Loucy (cell line): ENCODE measurements at regions not wholly inside any gene's neighbourhood (a gene's known extent, or its start where the extent isn't known, plus 50 kb on each side); places are given as distances from the start of the nearest gene placed in this dataset.

Experiments used
- H2AFZ ChIP-seq: fragments of 200-600 bp; sonication (generic); 2 replicates; pipeline ENCODE4 v1.6.0; 2016; ENCODE audit warnings: antibody characterized with exemption, mild to moderate bottlenecking, low read length, moderate library complexity
- H3F3A ChIP-seq: fragments of 200-600 bp; 2 replicates; pipeline ENCODE4 v1.6.0; 2016; ENCODE audit warnings: antibody characterized with exemption, low read depth, mild to moderate bottlenecking
- H3K27me3 ChIP-seq: fragments of 200-600 bp; sonication (generic); 2 replicates; pipeline ENCODE4 v1.6.1; 2014; ENCODE audit warnings: low read length, mild to moderate bottlenecking; ENCODE audit not compliant: insufficient read depth, poor library complexity, severe bottlenecking
- H3K36me3 ChIP-seq: fragments of 200-600 bp; sonication (generic); 2 replicates; pipeline ENCODE4 v1.6.1; 2016; ENCODE audit warnings: low read length; ENCODE audit not compliant: insufficient read depth
- H3K4me1 ChIP-seq: fragments of 200-600 bp; sonication (generic); 2 replicates; pipeline ENCODE4 v1.5.1; 2014; ENCODE audit warnings: low read length, mild to moderate bottlenecking; ENCODE audit not compliant: insufficient read depth, poor library complexity, severe bottlenecking
- H3K4me2 ChIP-seq: fragments of 200-600 bp; sonication (generic); 2 replicates; pipeline ENCODE4 v1.6.0; 2014; ENCODE audit warnings: antibody characterized with exemption, low read length, low read depth, mild to moderate bottlenecking; ENCODE audit not compliant: poor library complexity, severe bottlenecking
- H3K4me3 ChIP-seq: fragments of 200-600 bp; sonication (generic); 2 replicates; pipeline ENCODE4 v1.5.1; 2014; ENCODE audit warnings: low read length, mild to moderate bottlenecking, mixed read lengths; ENCODE audit not compliant: poor library complexity, severe bottlenecking
- H3K79me2 ChIP-seq: fragments of 200-600 bp; sonication (generic); 2 replicates; pipeline ENCODE4 v1.6.1; 2014; ENCODE audit warnings: low read length; ENCODE audit not compliant: insufficient read depth
- H3K9ac ChIP-seq: fragments of 200-600 bp; sonication (generic); 2 replicates; pipeline ENCODE4 v1.6.0; 2014; ENCODE audit warnings: mild to moderate bottlenecking, low read depth, low read length, moderate library complexity; ENCODE audit not compliant: poor library complexity, severe bottlenecking
- H3K9me2 ChIP-seq: fragments of 200-600 bp; sonication (generic); replicated peaks from 2 replicates; pipeline ENCODE4 v1.6.1; 2016; ENCODE audit warnings: low read depth, low read length, mixed read lengths
- H3K9me3 ChIP-seq: fragments of 200-600 bp; sonication (generic); 2 replicates; pipeline ENCODE4 v1.6.1; 2014; ENCODE audit warnings: mild to moderate bottlenecking, antibody characterized with exemption, low read length, low read depth; ENCODE audit not compliant: insufficient read depth
- H4K20me1 ChIP-seq: fragments of 200-600 bp; sonication (generic); 2 replicates; pipeline ENCODE4 v1.6.0; 2014; ENCODE audit warnings: antibody characterized with exemption, low read length, mild to moderate bottlenecking; ENCODE audit not compliant: insufficient read depth, poor library complexity, severe bottlenecking
- EZH2phosphoT487 ChIP-seq: fragments of 200-600 bp; IDR thresholded peaks from 2 replicates; pipeline ENCODE4 v1.6.1; 2018; ENCODE audit warnings: antibody characterized with exemption, mild to moderate bottlenecking, moderate library complexity, borderline replicate concordance
- TF ChIP-seq, protein P1 (sequence below): fragments of 200-600 bp; sonication (generic); conservative IDR thresholded peaks from 2 replicates; pipeline ENCODE4 v1.5.1; 2014; ENCODE audit warnings: mild to moderate bottlenecking, antibody characterized with exemption, low read length

DNA sequence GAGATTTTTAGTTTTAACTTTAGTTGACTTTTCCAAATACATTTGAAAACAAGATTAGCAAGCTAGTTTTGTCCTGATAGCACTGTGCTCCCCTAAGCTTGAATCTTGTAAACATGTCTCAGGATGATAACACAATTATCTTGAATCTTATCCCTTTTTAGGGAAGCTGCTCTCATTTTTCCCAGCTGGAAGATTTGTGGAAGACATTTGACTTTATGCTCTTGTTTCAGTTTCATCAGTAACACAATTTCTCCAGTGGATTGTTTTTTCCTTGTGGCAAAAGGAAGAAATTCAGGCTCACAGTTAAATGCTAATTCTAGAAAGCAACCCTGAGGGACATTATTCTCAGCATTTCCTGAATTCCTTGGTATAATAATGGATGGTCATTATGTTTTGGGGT, 88.8 kb downstream of the CDC7 start:
- Histone ChIP-seq H3K36me3 (no peaks in the 10 kb centered on the region), H3K9me3 (no peaks in the 10 kb centered on the region), H3F3A (no peaks in the 10 kb centered on the region), H3K4me1 (peaks cover 15% of the 10 kb centered on the region), H3K9me2 (no peaks in the 10 kb centered on the region), H3K4me3 (no peak overlapping the region), H3K79me2 (no peaks in the 10 kb centered on the region), H3K27me3 (no peaks in the 10 kb centered on the region), H4K20me1 (no peaks in the 10 kb centered on the region), H3K4me2 (no peak overlapping the region), H3K9ac (no peak overlapping the region), H2AFZ (no peak overlapping the region)
- TF ChIP-seq EZH2phosphoT487, result no peak
- TF ChIP-seq, protein P1, sequence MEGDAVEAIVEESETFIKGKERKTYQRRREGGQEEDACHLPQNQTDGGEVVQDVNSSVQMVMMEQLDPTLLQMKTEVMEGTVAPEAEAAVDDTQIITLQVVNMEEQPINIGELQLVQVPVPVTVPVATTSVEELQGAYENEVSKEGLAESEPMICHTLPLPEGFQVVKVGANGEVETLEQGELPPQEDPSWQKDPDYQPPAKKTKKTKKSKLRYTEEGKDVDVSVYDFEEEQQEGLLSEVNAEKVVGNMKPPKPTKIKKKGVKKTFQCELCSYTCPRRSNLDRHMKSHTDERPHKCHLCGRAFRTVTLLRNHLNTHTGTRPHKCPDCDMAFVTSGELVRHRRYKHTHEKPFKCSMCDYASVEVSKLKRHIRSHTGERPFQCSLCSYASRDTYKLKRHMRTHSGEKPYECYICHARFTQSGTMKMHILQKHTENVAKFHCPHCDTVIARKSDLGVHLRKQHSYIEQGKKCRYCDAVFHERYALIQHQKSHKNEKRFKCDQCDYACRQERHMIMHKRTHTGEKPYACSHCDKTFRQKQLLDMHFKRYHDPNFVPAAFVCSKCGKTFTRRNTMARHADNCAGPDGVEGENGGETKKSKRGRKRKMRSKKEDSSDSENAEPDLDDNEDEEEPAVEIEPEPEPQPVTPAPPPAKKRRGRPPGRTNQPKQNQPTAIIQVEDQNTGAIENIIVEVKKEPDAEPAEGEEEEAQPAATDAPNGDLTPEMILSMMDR, result no peak

DNA sequence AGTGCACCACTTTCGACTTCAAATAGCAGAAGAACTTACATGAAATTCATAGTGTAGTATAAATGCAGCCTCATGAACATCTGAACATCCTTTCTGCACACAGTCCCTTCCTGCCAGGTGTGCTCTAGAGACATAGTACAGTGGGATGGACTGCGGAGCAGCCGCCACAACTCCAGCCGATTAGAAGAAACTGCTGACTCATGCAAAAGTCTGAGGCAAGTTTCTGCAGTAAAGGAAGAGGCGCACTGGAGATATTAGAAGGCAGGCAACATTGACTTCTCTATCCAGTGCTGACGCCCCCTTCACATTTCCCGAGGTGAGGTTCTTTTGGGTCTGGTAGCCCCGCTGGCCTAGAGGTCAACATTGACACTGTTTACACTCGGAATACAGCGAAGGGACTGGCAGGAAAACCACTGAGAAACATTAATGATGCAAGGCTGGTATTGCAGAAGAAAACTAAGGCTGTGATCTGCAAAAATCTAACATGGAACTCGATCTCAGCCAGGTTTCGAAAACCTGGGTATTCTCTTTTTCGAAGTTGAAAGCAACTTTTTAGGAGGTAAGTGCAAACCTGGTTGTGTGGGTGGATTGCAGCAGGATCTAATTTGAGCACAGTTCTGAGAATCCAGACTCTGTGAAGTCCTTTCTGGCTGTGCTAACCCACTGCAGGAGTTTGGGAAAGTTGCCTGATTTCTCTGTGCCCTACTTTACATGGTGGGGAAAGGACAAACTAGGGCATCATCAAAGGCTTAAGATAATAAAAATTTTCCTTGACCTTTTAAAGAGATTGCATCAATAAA, 90.7 kb downstream of the CDC7 start:
- Histone ChIP-seq H3K9me3 (no peaks in the 10 kb centered on the region), H3K4me3 (no peak overlapping the region), H3K36me3 (no peaks in the 10 kb centered on the region), H3K27me3 (no peaks in the 10 kb centered on the region), H3K9me2 (no peaks in the 10 kb centered on the region), H3K4me1 (no peaks in the 10 kb centered on the region), H3K79me2 (no peaks in the 10 kb centered on the region), H3K4me2 (no peak overlapping the region), H2AFZ (no peak overlapping the region), H4K20me1 (no peaks in the 10 kb centered on the region), H3K9ac (no peak overlapping the region), H3F3A (no peaks in the 10 kb centered on the region)
- no peak for TF ChIP-seq EZH2phosphoT487
- TF ChIP-seq, protein P1, result no peak

DNA sequence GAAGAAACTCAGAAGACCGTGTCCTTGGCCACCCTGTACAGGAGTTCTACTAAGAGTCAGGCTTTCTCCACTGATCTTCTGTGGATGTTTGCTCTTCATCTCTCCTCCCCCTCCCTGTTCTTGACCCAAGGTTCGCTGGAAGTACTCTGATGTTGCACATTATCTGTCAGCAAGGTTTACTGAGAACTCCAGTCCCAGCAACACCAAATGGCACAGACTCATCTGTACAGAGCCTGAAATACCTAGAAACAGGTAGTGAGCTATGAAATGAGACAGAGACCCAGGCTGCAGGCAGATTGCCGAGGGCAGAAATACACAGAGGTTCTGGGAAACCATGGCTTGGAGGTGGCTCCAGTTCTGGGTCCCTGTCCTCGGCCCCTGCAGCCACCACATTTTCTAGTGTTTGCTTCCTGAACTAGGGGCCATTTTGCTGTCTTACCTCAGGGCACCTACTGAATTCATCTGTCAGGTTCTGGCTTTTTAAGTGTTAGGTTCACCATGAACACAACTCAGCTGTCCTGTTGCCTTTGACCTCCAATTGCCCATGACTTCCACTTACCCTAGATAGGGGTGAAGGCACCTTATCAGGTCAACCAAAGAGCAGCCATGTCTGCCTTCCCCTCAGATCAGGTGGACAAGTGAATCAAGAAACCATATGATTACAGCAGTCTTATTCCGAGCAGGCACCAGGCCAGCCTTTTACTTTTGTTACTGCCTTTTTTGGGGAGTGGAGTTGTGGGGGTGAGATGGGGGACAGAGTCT, 92.2 kb downstream of the CDC7 start:
- Histone ChIP-seq H3F3A (no peaks in the 10 kb centered on the region), H3K27me3 (no peaks in the 10 kb centered on the region), H2AFZ (no peak overlapping the region), H3K9ac (no peak overlapping the region), H3K9me3 (no peaks in the 10 kb centered on the region), H3K9me2 (no peaks in the 10 kb centered on the region), H3K4me3 (no peak overlapping the region), H3K79me2 (no peaks in the 10 kb centered on the region), H3K36me3 (no peaks in the 10 kb centered on the region), H4K20me1 (no peaks in the 10 kb centered on the region), H3K4me1 (no peaks in the 10 kb centered on the region), H3K4me2 (no peak overlapping the region)
- TF ChIP-seq EZH2phosphoT487, result no peak
- TF ChIP-seq, protein P1, result no peak
